Activated CD8-positive, alpha-beta memory T cell treated with anti-CD3 and anti-CD28 coated beads for 24 hours (primary cell): ENCODE measurements at regions not wholly inside any gene's neighbourhood (a gene's known extent, or its start where the extent isn't known, plus 50 kb on each side); places are given as distances from the start of the nearest gene placed in this dataset.

ENCODE experiments used
- DNase-seq: peaks from one replicate; pipeline ENCODE4 v3.0.0-alpha.2; 2020

DNA sequence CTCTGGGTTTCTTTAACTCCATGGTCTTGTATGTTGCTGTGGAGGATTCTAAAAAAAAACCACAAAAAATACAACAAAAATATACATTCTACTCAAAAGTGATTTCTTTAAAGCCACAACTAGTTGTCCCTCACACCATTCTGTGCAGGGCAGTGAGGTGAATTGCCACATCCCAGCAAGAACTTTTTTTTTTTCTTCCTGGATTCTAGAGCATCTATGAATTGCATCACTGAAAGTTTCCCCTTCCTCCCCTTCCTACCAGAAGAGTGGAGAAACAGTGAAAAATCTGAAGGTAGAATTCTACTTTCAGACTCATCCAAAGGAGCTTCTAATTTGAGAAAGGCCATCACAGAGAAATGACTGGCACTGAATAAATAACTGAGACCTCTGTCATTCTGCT is 395.3 kb downstream of the AEBP2 start:
- no peak for DNase-seq

DNA sequence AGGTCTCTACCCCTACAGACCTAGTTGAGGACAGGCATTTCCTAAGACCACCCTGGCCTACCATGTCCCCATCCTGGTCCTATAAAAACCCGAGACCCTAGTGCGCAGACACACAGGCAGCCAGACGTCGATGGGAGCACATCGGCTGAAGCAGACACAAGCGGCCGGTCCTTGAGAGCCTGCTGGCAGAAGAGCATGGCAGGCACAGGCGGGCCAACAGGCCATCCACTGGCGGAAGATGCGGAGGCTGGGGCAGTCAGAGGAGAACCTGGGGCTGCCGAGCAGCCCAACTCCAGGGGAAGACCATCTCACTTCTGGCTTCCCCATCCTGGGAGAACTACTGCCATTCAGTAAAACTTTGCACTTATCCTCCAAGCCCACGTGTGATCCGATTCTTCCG is 396.8 kb downstream of the AEBP2 start:
- no peak for DNase-seq

DNA sequence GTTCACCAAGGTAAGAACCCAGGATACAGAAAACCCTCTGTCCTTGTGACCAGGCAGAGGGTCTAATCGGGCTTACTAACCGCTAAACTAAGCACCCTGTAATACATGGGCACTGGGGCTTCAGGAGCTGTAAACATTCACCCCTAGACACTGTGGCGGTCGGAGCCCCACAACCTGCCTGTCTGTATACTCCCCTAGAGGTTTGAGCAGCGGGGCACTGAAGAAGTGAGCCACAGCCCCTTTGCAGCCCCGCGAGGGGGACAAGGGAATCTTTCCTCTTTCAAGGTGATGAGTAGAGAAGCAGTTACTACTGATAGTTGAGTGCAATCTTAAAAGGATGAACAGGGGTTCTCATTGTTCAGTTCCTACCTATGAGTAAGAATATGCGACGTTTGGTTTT is 397.2 kb downstream of the AEBP2 start:
- no peak for DNase-seq

DNA sequence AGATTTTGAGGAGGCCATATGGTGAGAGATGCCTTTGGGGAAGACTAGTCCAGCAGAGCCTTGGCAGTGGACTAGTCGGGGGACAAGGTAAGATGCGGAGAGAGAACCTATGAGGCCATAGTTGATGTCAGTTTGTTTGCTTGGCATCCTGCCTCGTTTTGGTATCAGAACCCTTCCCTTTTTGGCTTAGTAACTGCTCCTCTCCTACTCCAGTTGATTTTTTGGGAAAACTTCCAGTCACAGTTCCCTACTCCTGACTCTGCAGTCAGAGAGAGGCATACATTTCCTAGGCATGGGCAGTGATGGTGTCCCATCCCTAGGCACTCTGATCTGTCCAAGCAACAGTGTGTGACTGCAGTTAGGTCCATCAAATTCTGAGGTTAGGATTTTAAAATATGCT is 398.3 kb downstream of the AEBP2 start:
- no peak for DNase-seq

DNA sequence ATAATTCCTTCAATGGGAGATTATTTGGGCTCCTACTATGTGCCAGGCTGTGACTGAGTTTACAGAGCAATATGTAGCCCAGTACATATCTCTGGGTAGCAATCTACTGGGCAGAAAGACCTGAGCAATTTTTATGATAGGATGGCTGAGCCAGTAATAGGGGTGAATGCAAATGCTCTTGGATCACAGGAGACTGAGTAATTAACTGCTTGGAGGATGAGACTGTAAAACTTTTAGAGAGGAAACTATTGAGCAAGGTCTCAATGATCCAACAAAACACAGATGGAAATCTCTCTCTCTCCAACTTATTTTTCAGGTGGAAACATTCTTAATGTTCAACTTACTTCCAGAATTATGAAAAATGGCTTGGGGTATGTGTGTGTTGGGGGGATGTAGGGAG is 402.2 kb downstream of the AEBP2 start:
- DNase-seq: no peak

DNA sequence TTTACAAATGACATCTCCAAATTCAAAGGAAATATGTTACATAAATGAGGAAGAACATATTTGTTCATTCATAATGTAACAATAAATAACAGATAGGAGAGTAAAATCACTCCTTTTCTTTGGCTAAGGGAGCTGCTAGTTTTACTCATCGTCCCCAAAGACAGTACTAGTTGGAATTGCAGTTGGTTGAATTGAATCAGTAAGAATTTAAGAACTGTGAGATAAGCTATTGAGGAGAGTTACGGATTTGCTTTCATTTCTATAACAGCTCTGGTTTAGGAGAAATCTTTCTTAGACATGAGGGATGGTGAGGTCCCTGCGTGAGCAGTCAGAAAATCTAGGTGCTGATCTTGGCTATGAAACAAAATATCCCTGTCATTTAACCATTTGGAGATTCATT is 402.8 kb downstream of the AEBP2 start:
- no peak for DNase-seq

DNA sequence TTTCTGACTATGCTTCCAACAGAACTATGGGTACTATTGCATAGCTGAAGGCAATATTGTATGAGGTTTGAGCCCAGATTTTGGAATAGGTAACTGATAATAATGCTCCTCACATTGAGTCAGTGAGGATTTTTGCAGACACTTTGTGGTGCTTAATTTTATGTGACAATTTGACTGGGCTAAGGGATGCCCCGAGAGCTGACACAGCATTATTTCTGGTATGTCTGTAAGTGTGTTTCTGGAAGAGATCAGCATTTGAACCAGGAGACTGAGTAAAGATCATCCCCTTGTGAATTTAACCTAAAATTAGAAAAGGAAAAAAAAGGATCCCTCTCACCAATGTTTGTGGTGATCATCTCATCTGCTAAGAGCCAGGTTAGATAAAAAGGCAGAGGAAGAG is 404.9 kb downstream of the AEBP2 start:
- no peak for DNase-seq

DNA sequence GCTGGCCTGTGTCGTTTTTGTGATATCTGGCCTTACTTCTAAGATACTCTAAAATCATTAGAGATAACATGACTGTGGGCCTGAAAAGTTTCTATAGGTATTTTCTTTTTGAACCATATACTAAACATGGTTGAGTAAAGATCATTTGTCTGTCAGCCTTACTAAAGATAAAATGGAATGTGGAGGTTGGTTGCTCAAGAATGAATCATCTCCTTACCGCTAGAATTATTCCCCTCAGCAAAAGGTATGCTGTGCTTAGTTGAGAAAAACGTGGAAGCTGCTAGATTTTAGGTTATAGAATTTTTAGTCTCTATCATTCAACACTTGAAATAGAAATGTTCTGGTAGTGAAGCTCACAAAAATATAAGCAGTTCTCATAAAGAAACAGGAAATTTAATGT is 407.3 kb downstream of the AEBP2 start:
- DNase-seq: no peak

DNA sequence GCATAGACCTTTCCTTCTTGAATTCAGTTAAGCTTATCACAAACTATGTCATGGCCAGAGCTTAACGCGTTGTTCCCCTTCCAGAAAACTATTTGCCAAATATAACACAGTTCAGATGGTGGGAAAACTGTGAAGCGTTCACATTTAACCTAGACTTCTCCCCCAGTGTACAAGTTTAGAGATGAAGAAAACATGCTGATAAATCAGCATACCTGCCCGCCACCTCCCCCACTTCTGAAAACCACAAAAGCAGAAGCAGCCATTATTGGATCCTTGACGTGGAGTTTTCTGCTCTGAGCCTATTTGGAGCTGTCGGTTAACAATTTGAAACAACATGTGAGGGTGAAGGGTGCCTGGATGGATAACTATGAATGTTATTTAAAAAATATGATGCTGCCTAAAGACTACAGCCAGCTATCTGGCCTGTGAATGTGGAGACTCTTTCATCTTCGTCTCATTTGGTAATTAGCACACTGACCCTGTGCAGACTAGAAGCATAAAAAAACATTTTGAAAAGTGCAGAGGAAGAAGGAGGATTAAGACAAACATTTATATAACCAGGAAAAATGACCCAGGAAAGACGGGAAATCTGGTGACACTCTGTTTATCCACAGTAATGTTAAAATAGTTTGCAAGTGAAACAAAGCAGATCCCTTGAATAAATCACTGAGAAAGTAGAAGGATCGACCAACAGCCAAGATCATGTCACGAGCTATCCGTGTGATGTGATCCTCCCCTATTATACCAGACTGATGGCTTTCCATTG is 408.2 kb downstream of the AEBP2 start:
- DNase-seq: no peak

DNA sequence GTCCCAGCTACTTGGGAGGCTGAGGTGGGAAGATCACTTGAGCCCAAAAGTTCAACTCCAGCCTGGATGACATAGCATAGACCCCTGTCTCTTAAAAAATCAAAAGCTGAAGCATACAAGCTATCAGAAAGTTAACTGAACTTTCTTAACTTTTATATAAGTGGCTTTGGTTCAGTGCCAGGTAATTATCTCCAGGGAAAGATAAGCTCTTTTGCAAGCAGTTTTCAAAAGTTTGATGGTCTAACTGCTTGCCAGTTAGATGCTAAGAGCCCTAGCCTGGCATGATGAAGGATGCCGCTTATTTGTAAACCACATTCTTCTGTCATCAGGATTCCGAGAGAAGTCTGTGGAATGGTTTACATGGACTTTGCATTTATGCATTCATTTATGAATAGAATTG is 409.1 kb downstream of the AEBP2 start:
- DNase-seq: no peak

DNA sequence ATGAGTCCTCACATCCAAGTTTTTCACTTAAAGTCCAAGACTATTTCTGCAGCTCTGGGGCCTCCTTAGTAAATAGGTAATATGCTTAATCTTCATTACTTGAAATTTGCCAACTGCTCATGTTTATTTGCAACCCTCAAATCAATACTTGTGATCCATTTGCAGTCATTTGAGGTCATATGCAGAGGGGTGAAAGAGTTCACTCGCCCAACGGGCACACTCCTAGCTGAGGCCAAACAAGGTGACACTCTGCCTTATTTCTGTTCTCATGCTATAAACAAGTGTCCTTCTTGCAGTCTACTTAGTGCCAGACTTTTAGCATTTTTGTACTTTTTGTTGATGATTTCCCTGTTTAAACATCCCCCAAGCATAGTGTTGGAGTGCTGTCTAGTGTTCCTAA is 409.9 kb downstream of the AEBP2 start:
- no peak for DNase-seq

DNA sequence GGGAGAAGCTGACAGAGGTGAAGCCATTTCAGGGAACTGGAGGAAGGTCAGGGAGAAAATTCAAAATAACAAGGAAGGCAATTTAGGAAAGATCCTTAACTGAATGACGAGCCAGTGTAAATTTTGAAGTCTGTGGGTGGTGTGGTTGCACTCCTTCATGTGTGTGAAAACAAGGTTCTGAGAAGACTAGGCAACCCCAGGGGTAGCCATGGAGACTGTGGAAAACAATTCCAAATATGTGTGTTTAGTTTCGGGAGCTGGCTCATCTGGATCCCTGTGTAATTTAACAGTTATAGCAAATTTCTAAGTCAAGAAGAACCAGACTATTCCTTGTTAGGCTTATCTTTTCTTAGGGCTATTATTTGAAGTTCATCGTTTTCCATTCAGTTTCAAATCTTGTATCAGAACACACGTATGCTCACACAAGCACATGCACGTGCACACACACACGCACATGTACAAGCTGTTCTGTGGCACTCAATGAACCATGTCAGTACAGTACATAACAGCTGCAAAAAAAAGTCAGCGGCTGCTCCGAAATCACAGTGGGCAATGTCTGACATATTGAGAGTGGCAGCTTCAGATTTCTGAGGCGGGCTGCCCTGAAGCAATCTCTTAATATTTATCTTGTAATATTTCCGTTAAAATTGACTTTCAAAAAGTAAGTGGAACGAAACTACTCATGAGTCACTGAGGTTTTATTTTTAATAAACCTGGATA is 411.2 kb downstream of the AEBP2 start:
- no peak for DNase-seq

DNA sequence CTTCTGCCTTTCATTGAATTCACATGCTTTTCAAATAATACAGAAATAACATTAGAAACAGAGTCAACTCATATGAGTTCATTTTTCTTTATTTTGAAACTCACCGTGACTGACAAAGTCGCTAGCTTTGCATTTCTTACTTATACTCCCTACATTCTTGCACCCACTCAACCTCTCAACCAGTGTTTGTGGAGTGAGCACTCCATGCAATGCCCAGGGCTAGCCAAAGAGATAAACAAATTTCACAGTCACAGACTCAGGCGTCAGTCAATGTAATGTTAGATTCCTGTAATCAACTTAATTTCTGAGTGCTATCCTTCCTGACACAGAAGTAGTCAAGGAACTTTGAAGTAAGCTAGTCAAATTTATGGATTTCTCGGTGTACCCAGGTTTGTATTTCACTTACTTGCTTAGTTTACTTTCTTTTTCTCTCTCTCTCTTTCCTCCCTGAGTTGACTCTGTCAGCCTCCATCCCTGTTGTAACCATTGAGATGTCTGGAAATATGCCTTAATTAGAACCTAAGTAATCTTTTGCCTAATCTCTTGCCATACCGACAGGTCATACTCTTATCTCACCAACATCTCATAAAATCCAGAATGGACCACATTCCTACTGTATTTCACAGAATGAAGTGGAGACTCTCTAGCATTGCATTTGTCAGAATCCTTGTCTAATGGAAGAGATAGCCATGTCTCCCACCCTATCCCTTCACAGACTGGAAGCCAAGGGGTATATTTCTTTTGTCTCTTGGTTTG is 413.0 kb downstream of the AEBP2 start:
- no peak for DNase-seq

DNA sequence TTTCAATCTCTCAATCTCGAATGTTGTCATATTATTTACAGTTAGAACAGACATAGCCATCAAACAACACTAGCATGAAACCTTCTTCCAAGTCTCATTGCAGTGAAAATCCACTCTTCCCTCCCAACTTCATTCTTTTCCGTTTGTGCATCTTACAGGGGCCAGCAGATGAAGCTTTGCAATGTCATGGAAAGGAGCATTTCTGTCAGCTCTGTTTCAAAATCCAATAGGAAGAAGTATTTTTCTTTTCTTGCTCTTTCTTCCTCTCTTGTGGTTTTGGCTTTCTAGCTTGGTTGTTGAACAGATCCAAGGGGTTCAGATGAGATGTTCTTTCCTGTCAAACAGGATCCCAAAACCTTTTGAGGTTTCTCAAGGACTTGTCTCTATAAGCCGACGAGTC is 416.6 kb downstream of the AEBP2 start:
- DNase-seq: no peak

DNA sequence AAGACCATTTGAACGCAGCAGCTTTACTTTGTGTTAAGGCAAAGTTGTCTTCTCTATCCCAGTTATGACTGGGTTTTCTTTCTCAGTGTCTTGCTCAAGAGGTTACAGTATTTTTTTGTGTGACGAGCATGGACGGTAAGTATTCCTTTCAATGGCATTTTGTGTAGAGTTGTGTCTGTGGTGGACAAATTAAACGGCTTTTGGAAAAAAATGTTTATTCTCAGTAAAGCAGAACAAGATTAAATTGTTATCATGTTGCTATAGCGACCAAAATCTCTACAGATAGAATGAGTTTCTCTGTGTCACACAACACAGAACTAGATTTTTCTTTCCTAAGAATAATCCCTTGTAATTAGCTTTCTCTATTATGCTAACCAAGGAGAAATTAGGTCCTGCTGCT is 417.1 kb downstream of the AEBP2 start:
- DNase-seq: no peak

DNA sequence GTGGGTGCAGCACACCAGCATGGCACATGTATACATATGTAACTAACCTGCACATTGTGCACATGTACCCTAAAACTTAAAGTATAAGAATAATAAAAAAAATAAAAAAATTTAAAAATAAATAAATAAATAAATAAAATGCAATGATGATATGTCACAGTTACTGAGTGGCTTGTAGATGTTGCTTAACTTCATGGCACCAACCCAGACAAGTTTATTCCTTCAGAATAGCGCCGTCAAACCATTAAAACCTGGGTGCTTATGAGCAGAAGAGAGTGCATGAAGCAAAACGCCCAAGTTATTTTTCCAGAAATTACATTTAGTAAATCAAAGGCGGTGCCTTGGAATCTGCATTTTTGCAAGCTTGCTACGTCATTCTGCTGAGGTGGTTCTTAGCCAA is 417.9 kb downstream of the AEBP2 start:
- DNase-seq: no peak

DNA sequence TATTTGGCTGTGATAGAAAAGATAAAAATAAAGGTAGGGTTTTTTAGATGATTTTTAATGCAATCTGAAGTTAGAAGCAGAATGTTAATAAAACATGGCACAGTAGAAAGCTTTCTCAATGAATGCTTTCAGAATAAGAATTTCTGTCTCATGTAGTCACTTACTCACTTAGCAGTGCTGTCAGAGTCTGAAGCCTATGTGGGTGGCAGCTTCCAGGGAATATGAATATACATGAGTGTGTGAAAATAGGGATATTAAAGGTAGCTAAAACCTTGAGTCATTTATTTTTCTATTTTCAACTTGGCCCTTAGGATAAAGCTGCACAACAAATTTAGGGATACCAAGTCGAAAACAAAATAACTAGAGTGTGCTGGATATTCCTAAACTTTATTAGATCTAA is 427.9 kb downstream of the AEBP2 start:
- DNase-seq: no peak

DNA sequence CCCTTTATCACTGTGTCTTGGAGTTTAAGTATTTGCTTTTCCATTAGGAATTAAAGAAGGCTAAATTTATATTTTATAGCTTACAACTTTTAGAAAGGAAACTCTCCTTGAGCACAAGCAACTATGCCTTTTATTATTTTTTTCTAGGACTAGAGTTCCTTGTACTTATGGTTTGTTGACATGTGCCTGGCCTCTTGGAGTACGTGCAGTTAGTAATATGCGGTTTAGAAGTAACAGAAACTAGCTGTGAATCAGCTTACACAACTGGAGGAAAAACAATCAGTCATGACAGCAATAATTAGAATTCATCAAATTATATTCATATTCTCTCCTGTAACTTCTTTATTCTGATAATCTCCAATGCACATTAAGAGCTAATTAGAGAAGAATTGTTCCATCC is 428.7 kb downstream of the AEBP2 start:
- no peak for DNase-seq

DNA sequence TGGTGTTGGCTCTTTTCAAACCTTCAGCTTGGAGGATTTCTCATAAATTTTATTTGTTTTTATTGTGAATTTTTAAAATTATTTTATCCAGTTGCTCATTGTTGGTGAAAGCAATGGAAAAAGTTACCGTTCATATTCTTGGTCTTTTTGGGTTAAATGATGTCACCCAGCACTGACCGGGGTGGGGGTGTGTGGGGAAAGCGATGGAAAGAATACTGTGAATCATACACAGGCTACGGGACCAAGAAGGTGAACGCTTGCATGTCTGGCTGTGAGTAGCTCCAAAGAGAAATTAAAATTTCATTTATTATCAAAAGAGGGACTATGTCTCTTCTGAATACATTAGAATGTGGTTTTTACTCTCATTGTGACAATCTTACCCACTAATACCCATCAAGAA is 430.1 kb downstream of the AEBP2 start:
- no peak for DNase-seq

DNA sequence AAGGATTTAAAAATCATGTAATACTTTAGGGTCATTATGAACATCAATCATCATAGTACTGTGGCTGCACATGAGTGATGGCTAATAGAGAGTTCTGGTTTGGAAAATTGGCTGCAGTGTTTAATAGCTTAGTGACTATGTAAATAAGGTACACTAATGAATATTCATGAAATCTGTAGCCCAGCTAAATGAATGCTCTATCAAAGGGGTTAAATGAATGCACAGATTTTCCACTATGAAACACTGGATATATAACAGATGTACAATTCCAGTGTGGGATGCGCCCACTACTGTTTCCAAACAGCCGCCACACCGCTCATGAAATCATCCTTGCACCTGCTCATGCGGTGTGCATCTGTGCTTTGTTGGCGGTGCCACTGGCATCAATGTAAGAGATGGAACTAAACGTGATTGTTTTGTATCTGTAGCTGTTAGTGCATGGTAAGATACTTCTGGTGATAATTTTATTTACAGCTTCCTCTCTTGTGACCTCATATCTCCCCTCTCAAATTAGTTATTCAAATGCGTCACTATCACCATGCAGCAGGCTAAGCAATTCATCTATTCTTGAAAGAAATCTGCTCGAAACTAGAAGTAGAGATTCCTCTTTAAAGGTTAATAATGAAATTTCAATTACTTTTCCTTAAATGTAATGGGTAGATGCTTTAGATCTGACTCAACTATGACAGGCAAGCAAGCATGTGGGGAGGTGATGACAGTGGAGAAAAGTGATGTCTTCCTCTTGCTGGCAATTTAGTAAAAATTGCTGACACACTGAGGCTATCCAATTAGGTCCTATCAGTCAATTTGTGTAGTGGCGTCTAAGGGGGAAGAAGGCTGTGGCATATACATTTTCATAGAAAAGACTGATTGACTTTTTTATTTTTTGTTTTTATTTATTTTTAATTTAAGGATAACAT is 433.6 kb downstream of the AEBP2 start:
- DNase-seq: no peak

DNA sequence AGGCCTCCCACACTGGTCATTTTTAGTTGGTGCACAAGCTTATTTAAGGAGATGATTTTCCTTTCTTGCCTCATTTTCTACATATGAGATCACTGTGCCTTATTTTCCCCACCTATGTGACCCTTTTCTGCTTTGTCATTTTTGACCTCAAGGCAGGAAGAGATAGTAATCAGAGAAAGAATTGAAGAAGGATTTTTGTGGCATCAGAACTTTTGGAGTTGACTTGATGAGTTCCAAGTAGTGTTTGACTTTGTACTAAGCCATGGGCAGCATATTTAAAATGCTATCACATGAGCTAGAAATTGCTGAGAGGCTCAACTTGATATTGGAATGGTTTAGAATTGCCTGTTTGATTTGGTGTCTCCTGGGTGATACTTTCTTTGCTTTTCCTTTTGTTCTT is 440.8 kb downstream of the AEBP2 start:
- DNase-seq: no peak

DNA sequence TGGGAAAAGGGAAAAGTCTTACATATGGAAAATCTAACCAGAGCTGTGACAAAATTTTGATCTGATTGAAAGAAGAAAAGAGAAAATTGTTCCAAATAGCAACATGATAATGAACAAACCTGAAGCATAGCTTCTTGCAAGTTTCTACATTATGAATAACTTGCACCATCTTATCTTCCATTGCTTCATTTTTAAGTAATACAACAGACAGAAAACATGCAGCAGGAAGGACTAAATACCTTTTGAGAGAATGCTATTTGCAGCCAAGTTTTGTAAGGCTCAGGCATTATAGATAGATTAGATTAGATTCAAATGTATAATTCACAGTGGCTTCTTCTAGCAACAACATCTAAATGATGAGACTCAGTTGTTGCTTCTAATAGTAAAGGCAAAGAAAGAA is 441.4 kb downstream of the AEBP2 start:
- no peak for DNase-seq

DNA sequence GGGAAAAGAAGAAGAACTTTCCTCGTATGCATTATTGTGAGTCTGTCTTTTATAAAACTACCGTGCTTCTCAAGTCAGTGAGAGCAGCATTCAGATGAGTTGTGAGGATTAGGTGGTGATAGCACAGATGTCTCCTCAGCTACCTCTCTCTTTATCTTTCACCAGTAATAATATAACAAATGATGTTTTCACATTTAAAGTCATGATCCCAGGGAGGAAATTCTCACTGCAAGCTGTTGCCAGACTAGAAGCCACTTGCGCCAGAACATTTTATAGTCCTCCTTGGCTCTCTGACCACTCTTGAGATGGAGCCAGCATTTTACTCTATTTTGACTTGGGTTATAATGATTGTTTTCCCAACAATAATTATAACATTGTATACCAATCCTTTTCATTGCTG is 443.1 kb downstream of the AEBP2 start:
- no peak for DNase-seq
